ENCODE measurements at regions not wholly inside any gene's neighbourhood (a gene's known extent, or its start where the extent isn't known, plus 50 kb on each side); places are given as distances from the start of the nearest gene placed in this dataset.
A peak's percentile ranks its signal among the peaks of the same experiment; 100 is the strongest.
"Not testable (repeated sequence)": the region's sequence is repeated elsewhere in the genome, so short reads cannot be mapped to it uniquely, and the experiment has no call there.

GRCh38 chr9:62909447-62909846 is 1719.6 kb downstream of the SPATA31A7 start:
- POLR2A ChIA-PET; DNase-seq; H3K36me3 Mint-ChIP-seq; H3K27ac Mint-ChIP-seq; H3K27me3 Mint-ChIP-seq; H3K4me3 Mint-ChIP-seq; ATAC-seq (ENCODE audit: low read depth); H3K4me1 Mint-ChIP-seq; H3K9me3 Mint-ChIP-seq: not testable (repeated sequence)

GRCh38 chr9:62912278-62912677 is 1722.4 kb downstream of the SPATA31A7 start:
- H3K9me3 Mint-ChIP-seq; ATAC-seq (ENCODE audit: low read depth); H3K27ac Mint-ChIP-seq; H3K4me3 Mint-ChIP-seq; H3K36me3 Mint-ChIP-seq; DNase-seq; POLR2A ChIA-PET; H3K27me3 Mint-ChIP-seq; H3K4me1 Mint-ChIP-seq: not testable (repeated sequence)

DNA sequence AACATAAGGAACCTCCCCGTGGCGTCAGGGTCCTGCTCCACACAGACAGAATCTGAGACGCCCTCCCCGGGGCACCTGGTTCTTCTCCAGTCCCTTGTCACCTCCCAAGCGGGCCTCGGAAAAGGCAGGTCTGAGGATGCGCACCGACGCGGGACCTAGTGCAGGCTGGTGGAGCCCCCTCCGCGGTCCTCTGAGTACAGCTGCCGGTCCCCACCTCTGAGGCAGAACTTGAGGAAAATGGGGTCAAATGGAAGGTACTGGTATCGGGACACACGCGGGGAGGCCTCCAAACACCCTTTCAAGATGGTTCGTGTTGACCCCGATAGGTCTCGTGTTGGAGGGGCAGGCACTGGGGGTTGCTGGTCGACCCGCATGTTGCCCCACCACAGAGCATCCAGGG is 1725.3 kb downstream of the SPATA31A7 start:
- H3K4me3 Mint-ChIP-seq; H3K9me3 Mint-ChIP-seq; H3K27ac Mint-ChIP-seq; H3K4me1 Mint-ChIP-seq; POLR2A ChIA-PET; H3K27me3 Mint-ChIP-seq; ATAC-seq (ENCODE audit: low read depth); H3K36me3 Mint-ChIP-seq; DNase-seq: not testable (repeated sequence)

GRCh38 chr9:62915661-62916060 is 1725.8 kb downstream of the SPATA31A7 start:
- H3K4me3 Mint-ChIP-seq, POLR2A ChIA-PET, H3K9me3 Mint-ChIP-seq, H3K27me3 Mint-ChIP-seq, H3K27ac Mint-ChIP-seq, DNase-seq, H3K36me3 Mint-ChIP-seq, H3K4me1 Mint-ChIP-seq: not testable (repeated sequence)
- ATAC-seq (ENCODE audit: low read depth) = peak; percentile 95

- H3K4me1 Mint-ChIP-seq; H3K4me3 Mint-ChIP-seq; H3K27ac Mint-ChIP-seq; ATAC-seq (ENCODE audit: low read depth); H3K27me3 Mint-ChIP-seq; H3K9me3 Mint-ChIP-seq; DNase-seq; POLR2A ChIA-PET; H3K36me3 Mint-ChIP-seq: not testable (repeated sequence)
Observed at GRCh38 chr9:62918648-62919385, 1729.0 kb downstream of the SPATA31A7 start.

DNA sequence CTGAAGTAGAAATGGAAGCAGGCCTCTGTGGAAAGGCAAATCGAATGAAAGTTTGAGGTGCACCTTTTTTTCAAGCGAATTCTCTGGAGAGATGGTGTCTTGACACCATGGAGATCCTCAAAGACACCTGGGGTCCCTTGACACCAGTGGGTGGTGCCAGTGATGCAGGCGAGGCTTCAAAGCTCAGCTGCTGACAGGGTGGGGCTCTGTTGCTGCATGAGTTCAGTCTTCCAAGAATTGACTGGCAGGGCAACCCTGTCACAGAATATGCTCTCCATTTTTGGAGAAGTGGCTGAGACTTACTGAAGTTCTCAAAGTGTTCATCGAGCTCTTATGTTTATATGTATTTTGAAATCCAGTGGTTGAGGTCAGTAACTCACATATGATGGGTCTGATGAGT is 1741.6 kb downstream of the SPATA31A7 start:
- H3K36me3 Mint-ChIP-seq; DNase-seq; ATAC-seq (ENCODE audit: low read depth); POLR2A ChIA-PET; H3K27me3 Mint-ChIP-seq; H3K4me1 Mint-ChIP-seq; H3K4me3 Mint-ChIP-seq; H3K9me3 Mint-ChIP-seq; H3K27ac Mint-ChIP-seq: not testable (repeated sequence)

DNA sequence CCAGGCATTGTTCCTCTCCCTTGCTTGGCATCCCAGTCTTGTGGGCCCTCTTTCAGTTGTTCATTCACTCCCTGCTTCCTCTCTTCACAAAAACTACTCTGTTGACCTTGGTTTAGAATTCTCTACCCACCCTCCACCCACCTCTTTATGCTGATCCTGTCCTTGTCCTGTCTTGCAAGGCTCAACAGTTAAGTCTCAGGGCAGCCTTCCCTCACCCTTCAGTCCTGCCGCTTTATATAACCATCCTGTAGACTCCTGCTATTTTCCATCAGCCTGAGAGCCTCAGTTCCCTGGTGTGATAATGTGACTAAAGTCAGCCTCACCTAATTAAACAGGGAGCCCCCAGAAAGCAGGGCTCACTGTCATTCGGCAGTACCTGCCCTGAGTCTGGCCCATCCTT is 1763.0 kb downstream of the SPATA31A7 start:
- DNase-seq; H3K27ac Mint-ChIP-seq; H3K4me1 Mint-ChIP-seq; H3K27me3 Mint-ChIP-seq; H3K9me3 Mint-ChIP-seq; POLR2A ChIA-PET; ATAC-seq (ENCODE audit: low read depth); H3K36me3 Mint-ChIP-seq; H3K4me3 Mint-ChIP-seq: not testable (repeated sequence)

Measured in activated naive CD8-positive, alpha-beta T cell treated with anti-CD3 and anti-CD28 coated beads, Interleukin-2, amount 10 ng/mL, durations not matched to agents 7 days and 5 days (primary cell).